Left ventricle myocardium inferior (tissue), 1 donor: ENCODE measurements at regions not wholly inside any gene's neighbourhood (a gene's known extent, or its start where the extent isn't known, plus 50 kb on each side); places are given as distances from the start of the nearest gene placed in this dataset.

Experiments used
- DNase-seq: peaks from one replicate; pipeline ENCODE4 v3.0.0-alpha.2; 2020
- H3K27ac ChIP-seq: fragments of 200-600 bp; replicated peaks from 2 replicates; pipeline ENCODE4 v1.8.0; 2021
- H3K27me3 ChIP-seq: fragments of 200-600 bp; 2 replicates; pipeline ENCODE4 v1.8.0; 2021; ENCODE audit warnings: low read depth
- H3K36me3 ChIP-seq: fragments of 200-600 bp; 2 replicates; pipeline ENCODE4 v1.8.0; 2021
- H3K4me1 ChIP-seq: fragments of 200-600 bp; 2 replicates; pipeline ENCODE4 v1.8.0; 2021
- H3K4me3 ChIP-seq: fragments of 200-600 bp; 2 replicates; pipeline ENCODE4 v1.8.0; 2021; ENCODE audit warnings: mild to moderate bottlenecking, moderate library complexity
- H3K9me3 ChIP-seq: fragments of 200-600 bp; replicated peaks from 2 replicates; pipeline ENCODE4 v1.8.0; 2021
- intact Hi-C: fragments of 100-400 bp; cut with micrococcal nuclease; formaldehyde crosslinking; loops from one replicate; pipeline ENCODE4 v1.11.0; 2022
- TF ChIP-seq, protein P1 (sequence below): fragments of 200-600 bp; IDR thresholded peaks from 2 replicates; pipeline ENCODE4 v1.8.0; 2021; ENCODE audit warnings: antibody characterized with exemption, mild to moderate bottlenecking, borderline replicate concordance
- donor health status: DM: no; HTN: yes; CAD: no; lungs with severe emphysema.

DNA sequence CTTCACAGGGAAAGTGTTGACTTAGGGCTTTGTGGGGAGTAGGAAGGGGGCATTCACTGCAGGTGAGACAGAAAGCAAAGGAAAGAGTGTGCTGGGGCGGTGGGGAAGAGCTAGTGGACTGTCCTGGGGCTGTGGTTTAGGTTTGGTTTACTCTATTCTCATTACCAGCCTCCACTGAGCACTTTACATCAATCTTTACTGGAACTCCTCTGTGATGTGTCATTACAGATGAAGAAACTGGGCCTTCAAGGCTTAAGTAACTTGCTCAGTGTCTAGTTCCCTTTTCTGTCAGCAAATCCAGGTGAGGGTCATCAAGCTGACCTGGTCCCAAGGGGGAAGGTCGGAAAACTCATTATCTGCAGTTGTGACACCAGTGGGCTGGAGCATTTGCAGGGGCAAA is 120.2 kb upstream of the PFN2 start:
- no peak overlapping the region for H3K4me3 ChIP-seq
- no peaks in the 10 kb centered on the region for H3K36me3 ChIP-seq
- TF ChIP-seq, protein P1, sequence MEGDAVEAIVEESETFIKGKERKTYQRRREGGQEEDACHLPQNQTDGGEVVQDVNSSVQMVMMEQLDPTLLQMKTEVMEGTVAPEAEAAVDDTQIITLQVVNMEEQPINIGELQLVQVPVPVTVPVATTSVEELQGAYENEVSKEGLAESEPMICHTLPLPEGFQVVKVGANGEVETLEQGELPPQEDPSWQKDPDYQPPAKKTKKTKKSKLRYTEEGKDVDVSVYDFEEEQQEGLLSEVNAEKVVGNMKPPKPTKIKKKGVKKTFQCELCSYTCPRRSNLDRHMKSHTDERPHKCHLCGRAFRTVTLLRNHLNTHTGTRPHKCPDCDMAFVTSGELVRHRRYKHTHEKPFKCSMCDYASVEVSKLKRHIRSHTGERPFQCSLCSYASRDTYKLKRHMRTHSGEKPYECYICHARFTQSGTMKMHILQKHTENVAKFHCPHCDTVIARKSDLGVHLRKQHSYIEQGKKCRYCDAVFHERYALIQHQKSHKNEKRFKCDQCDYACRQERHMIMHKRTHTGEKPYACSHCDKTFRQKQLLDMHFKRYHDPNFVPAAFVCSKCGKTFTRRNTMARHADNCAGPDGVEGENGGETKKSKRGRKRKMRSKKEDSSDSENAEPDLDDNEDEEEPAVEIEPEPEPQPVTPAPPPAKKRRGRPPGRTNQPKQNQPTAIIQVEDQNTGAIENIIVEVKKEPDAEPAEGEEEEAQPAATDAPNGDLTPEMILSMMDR: no peak
- no peaks in the 10 kb centered on the region for H3K4me1 ChIP-seq
- DNase-seq: no peak
- H3K9me3 ChIP-seq: no peaks in the 10 kb centered on the region
- intact Hi-C loops: no loop called here
- no peaks in the 10 kb centered on the region for H3K27me3 ChIP-seq
- no peak overlapping the region for H3K27ac ChIP-seq

DNA sequence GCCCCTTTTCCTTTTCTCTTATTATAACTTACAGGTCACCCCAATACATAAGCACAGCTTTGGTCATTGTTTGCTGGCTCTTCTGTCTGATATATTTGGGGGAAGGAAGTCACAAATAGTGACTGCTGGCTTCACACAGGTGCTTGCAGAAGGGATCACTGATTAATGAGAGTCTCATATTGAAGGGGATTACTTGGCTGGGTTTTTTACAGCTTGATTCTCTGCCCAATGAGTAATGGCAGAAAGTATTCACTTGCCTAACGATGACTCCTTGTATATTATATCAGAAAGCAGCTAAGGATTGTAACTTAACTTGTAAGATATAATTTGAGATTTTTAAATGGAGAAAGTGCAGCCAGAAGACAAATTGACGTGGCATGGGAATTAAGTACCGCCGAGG is 119.3 kb upstream of the PFN2 start:
- no peaks in the 10 kb centered on the region for H3K36me3 ChIP-seq
- H3K4me3 ChIP-seq: no peak overlapping the region
- TF ChIP-seq, protein P1: no peak
- no peak overlapping the region for H3K27ac ChIP-seq
- DNase-seq: no peak
- no peaks in the 10 kb centered on the region for H3K27me3 ChIP-seq
- no peaks in the 10 kb centered on the region for H3K4me1 ChIP-seq
- H3K9me3 ChIP-seq: no peaks in the 10 kb centered on the region
- intact Hi-C loops: no loop called here

DNA sequence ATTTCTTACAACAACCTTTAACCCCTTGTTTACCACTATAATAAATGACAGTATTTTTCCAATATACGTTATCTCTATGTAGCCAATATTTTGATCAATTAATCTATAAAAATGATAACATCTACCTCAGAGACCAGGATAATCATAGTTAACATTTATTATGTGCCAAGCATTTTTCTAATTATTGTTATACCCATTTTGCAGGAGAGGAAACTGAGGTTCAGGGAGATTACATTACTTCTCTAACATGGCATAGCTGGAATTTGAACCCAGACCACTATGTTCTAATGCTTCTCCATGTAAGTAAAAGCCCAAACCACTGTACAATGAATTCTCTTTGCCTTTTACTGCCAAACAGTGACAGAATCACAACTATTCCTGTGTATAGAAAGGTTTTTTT is 113.4 kb upstream of the PFN2 start:
- Histone ChIP-seq H3K4me1 (peaks cover 35% of the 10 kb centered on the region), H3K36me3 (no peaks in the 10 kb centered on the region), H3K9me3 (no peaks in the 10 kb centered on the region), H3K27me3 (no peaks in the 10 kb centered on the region), H3K4me3 (no peak overlapping the region), H3K27ac (no peak overlapping the region)
- intact Hi-C loops: no loop called here
- no peak for DNase-seq
- TF ChIP-seq, protein P1: no peak

DNA sequence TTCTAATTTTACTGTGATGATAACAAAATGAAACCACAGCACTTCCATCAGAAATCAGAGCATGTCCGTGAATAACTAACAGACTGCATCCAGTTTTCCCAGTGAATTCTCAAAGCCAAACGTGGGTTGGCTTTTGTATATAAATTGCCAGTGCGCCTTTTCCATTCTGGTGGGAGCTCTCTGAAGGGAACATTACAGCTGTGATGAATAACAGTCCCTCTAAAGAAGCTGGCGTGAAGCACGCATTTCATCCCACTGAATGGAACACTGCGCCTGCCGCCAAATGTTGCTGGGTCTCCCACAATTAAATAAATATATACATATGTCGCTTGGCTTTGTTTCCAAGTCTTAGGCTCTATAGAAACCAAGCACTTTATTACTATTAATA is 113.0 kb upstream of the PFN2 start:
- no peaks in the 10 kb centered on the region for H3K9me3 ChIP-seq
- peak overlapping the region; percentile 49 for H3K4me3 ChIP-seq
- intact Hi-C loops: no loop called here
- no peak overlapping the region for H3K27ac ChIP-seq
- no peak for DNase-seq
- H3K27me3 ChIP-seq: no peaks in the 10 kb centered on the region
- peaks cover 40% of the 10 kb centered on the region for H3K4me1 ChIP-seq
- no peaks in the 10 kb centered on the region for H3K36me3 ChIP-seq
- TF ChIP-seq, protein P1: no peak

DNA sequence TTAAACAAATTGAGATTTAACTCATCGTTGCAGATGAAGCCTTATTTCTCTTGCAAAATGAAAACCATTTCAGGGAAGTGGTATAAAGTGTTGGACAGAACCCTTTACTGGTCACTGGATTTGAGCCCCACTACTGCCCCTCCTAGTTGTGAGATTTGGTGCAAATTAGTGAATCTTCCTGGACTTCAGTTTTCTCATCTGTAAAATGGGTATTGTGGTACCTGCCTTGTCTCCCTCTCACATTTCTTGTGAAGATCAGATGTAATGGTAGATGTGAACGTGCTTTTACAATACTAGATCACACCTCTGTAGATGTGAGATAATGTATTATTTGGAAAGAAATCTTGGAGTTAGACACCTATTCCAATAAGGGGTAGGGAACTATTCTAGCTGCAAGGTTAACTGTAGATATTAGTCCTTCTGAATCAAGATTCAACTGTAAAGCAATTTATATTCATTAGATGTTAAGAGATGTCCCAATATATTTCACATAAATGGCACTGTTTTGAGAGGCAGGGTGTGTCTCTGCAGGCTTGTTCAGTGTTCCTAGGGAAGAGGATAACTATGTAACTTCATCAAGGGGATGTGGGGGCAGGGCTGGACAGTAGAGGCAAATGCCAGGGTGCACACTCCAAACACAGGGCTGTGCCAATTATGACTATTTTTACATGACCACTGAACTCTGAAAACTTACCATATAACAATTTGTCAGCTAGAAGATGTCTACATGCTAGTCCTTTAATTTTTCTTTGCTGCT is 112.4 kb upstream of the PFN2 start:
- intact Hi-C loops: no loop called here
- H3K27ac ChIP-seq: no peak overlapping the region
- H3K4me3 ChIP-seq: peak overlapping the region; percentile 49
- no peaks in the 10 kb centered on the region for H3K36me3 ChIP-seq
- H3K27me3 ChIP-seq: no peaks in the 10 kb centered on the region
- H3K9me3 ChIP-seq: no peaks in the 10 kb centered on the region
- H3K4me1 ChIP-seq: peaks cover 45% of the 10 kb centered on the region
- TF ChIP-seq, protein P1: no peak
- no peak for DNase-seq
